H1 (cell line): ENCODE measurements at regions not wholly inside any gene's neighbourhood (a gene's known extent, or its start where the extent isn't known, plus 50 kb on each side); places are given as distances from the start of the nearest gene placed in this dataset.

Experiments used
- CTCF ChIA-PET: fragments of 300-600 bp; sonication (Branson Sonifier 250); formaldehyde crosslinking; loops from one replicate; lab custom pipeline; 2021; ENCODE audit not compliant: partially characterized antibody; lab: Charles Lee
- POLR2A ChIA-PET: fragments of 300-600 bp; sonication (Branson Sonifier 250); formaldehyde crosslinking; loops from one replicate; lab custom pipeline; 2021; ENCODE audit warnings: inconsistent platforms; ENCODE audit not compliant: partially characterized antibody; lab: Charles Lee
- DNase-seq, 2 experiments: peaks; one replicate each; pipeline versions ENCODE4 v3.0.0 to v3.0.0-alpha.2; 2010 to 2022; ENCODE audit warnings: low spot score in 2 of 2, low read depth in 1 of 2, mixed read lengths in 1 of 2
- FAIRE-seq: peaks from 2 replicates; lab custom pipeline; 2011; peaks lifted over from hg19 to GRCh38; lab: Jason Lieb, UNC
- H2AFZ ChIP-seq: 2 replicates; pipeline ENCODE4 v1.8.1; 2012; ENCODE audit warnings: low read length, inconsistent platforms
- H2AK5ac ChIP-seq: 2 replicates; pipeline ENCODE4 v1.6.1; 2013; ENCODE audit warnings: low read depth, low read length
- H2BK120ac ChIP-seq: replicated peaks from 2 replicates; pipeline ENCODE3; 2013; ENCODE audit warnings: low read depth, low read length, inconsistent platforms
- H2BK12ac ChIP-seq: 2 replicates; pipeline ENCODE4 v1.6.1; 2013; ENCODE audit warnings: low read depth, low read length
- H2BK15ac ChIP-seq: 2 replicates; pipeline ENCODE4 v1.6.1; 2013; ENCODE audit warnings: low read length
- H2BK20ac ChIP-seq: 2 replicates; pipeline ENCODE4 v1.6.1; 2013; ENCODE audit warnings: low read length
- H2BK5ac ChIP-seq: 2 replicates; pipeline ENCODE4 v1.6.1; 2013; ENCODE audit warnings: low read depth, low read length
- H3K14ac ChIP-seq: 2 replicates; pipeline ENCODE4 v1.6.1; 2013; ENCODE audit warnings: inconsistent platforms; ENCODE audit not compliant: insufficient read length
- H3K18ac ChIP-seq: 2 replicates; pipeline ENCODE4 v1.6.1; 2013; ENCODE audit warnings: low read length; ENCODE audit errors: extremely low read depth
- H3K23ac ChIP-seq: 2 replicates; pipeline ENCODE4 v1.6.1; 2013; ENCODE audit warnings: inconsistent platforms; ENCODE audit not compliant: insufficient read length
- H3K23me2 ChIP-seq: 2 replicates; pipeline ENCODE4 v1.6.1; 2013; ENCODE audit warnings: low read depth, low read length
- H3K27ac ChIP-seq: 2 replicates; pipeline ENCODE4 v1.6.1; 2011; ENCODE audit warnings: low read depth, low read length, inconsistent platforms
- H3K27me3 ChIP-seq, 4 experiments: replicated peaks in 1 of 4; 1 replicate in 1 of 4; 2 replicates in 3 of 4; pipeline versions ENCODE4 v1.6.1 to v1.8.1; 2011 to 2013; ENCODE audit warnings: low read length in 3 of 4, mild to moderate bottlenecking in 3 of 4, inconsistent platforms in 2 of 4, mixed read lengths in 2 of 4, moderate library complexity in 1 of 4; ENCODE audit not compliant: control insufficient read depth in 3 of 4, insufficient read depth in 3 of 4; ENCODE audit errors: extremely low read depth in 1 of 4
- H3K36me3 ChIP-seq, 4 experiments: 2 replicates each; pipeline versions ENCODE4 v1.6.1 to v1.8.1; 2011 to 2013; ENCODE audit warnings: mild to moderate bottlenecking in 4 of 4, low read length in 3 of 4, moderate library complexity in 2 of 4, control low read depth in 1 of 4, inconsistent platforms in 1 of 4; ENCODE audit not compliant: insufficient read depth in 4 of 4, control insufficient read depth in 2 of 4
- H3K4ac ChIP-seq: replicated peaks from 2 replicates; pipeline ENCODE3; 2013; ENCODE audit warnings: low read length, low read depth, mixed read lengths, inconsistent platforms; ENCODE audit not compliant: insufficient read length
- H3K4me1 ChIP-seq, 4 experiments: replicated peaks in 1 of 4; 1 replicate in 1 of 4; 2 replicates in 3 of 4; pipeline versions ENCODE4 v1.6.1 to v1.8.1; 2011 to 2013; ENCODE audit warnings: low read length in 3 of 4, inconsistent platforms in 2 of 4, mixed read lengths in 1 of 4; ENCODE audit not compliant: insufficient read depth in 4 of 4, control insufficient read depth in 3 of 4
- H3K4me2 ChIP-seq, 2 experiments: 2 replicates each; pipeline versions ENCODE4 v1.6.1 to v1.8.1; 2011 to 2013; ENCODE audit warnings: low read depth in 2 of 2, low read length in 2 of 2, control low read depth in 1 of 2, inconsistent platforms in 1 of 2, mild to moderate bottlenecking in 1 of 2; ENCODE audit not compliant: insufficient read depth in 1 of 2
- H3K4me3 ChIP-seq, 4 experiments: fragments of 200-600, 300-600 bp in 1 of 4; sonication (generic), shearing (Covaris generic), sonication (Bioruptor Twin) in 1 of 4; 2 replicates each; pipeline versions ENCODE4 v1.5.1 to v1.8.1; 2011 to 2016; ENCODE audit warnings: low read length in 4 of 4, low read depth in 3 of 4, control low read depth in 2 of 4, inconsistent platforms in 2 of 4, mild to moderate bottlenecking in 2 of 4, mixed read lengths in 1 of 4, moderate library complexity in 1 of 4; ENCODE audit not compliant: insufficient read depth in 2 of 4; ENCODE audit errors: extremely low read depth in 1 of 4
- H3K56ac ChIP-seq: replicated peaks from 2 replicates; pipeline ENCODE3; 2013; ENCODE audit warnings: low read depth, mild to moderate bottlenecking, mixed read lengths, low read length, inconsistent platforms; ENCODE audit not compliant: insufficient read length
- H3K79me1 ChIP-seq: 2 replicates; pipeline ENCODE4 v1.6.1; 2013; ENCODE audit warnings: low read depth, low read length, control low read depth
- H3K79me2 ChIP-seq, 2 experiments: 2 replicates each; pipeline versions ENCODE4 v1.6.1 to v1.8.1; 2012 to 2013; ENCODE audit warnings: low read length in 2 of 2, mild to moderate bottlenecking in 2 of 2, inconsistent platforms in 1 of 2; ENCODE audit not compliant: insufficient read depth in 2 of 2, control insufficient read depth in 1 of 2
- H3K9ac ChIP-seq, 4 experiments: replicated peaks in 1 of 4; 1 replicate in 1 of 4; 2 replicates in 3 of 4; pipeline versions ENCODE4 v1.6.1 to v1.8.1; 2011 to 2013; ENCODE audit warnings: low read depth in 3 of 4, low read length in 3 of 4, control low read depth in 2 of 4, mild to moderate bottlenecking in 2 of 4, moderate library complexity in 2 of 4, inconsistent platforms in 1 of 4; ENCODE audit errors: extremely low read depth in 1 of 4
- H3K9me3 ChIP-seq, 2 experiments: 2 replicates each; pipeline versions ENCODE4 v1.6.1 to v1.8.1; 2012 to 2013; ENCODE audit warnings: mild to moderate bottlenecking in 2 of 2, moderate library complexity in 2 of 2, control low read depth in 1 of 2, inconsistent platforms in 1 of 2, low read depth in 1 of 2, low read length in 1 of 2, mixed read lengths in 1 of 2; ENCODE audit not compliant: insufficient read depth in 2 of 2
- H4K20me1 ChIP-seq, 2 experiments: replicated peaks in 1 of 2; 2 replicates each; pipeline versions ENCODE3 to v1.8.1; 2011 to 2013; ENCODE audit warnings: inconsistent platforms in 2 of 2, low read length in 2 of 2, mild to moderate bottlenecking in 1 of 2; ENCODE audit not compliant: insufficient read depth in 2 of 2, control insufficient read depth in 1 of 2
- H4K5ac ChIP-seq: 2 replicates; pipeline ENCODE4 v1.6.1; 2013; ENCODE audit warnings: low read length, low read depth, mixed read lengths, inconsistent platforms; ENCODE audit not compliant: insufficient read length
- H4K8ac ChIP-seq: 2 replicates; pipeline ENCODE4 v1.8.0; 2013; ENCODE audit warnings: mild to moderate bottlenecking, moderate library complexity, low read length, inconsistent platforms; ENCODE audit not compliant: insufficient read depth; ENCODE audit errors: extremely low read depth
- H4K91ac ChIP-seq: replicated peaks from 2 replicates; pipeline ENCODE3; 2013; ENCODE audit warnings: low read length, mixed read lengths, inconsistent platforms; ENCODE audit not compliant: insufficient read length
- BCL11A ChIP-seq, 2 experiments: IDR thresholded peaks; one replicate each; pipeline ENCODE4 v1.6.1; 2011; ENCODE audit warnings: low read depth in 2 of 2, low read length in 2 of 2, mild to moderate bottlenecking in 2 of 2
- CREB1 ChIP-seq: IDR thresholded peaks from 2 replicates; pipeline ENCODE4 v1.6.1; 2012; ENCODE audit warnings: inconsistent platforms
- EP300 ChIP-seq, 2 experiments: IDR thresholded peaks; 1 replicate in 1 of 2; 2 replicates in 1 of 2; pipeline ENCODE4 v1.6.1; 2011 to 2012; ENCODE audit warnings: low read depth in 2 of 2, low read length in 2 of 2, mild to moderate bottlenecking in 2 of 2, borderline replicate concordance in 1 of 2, inconsistent platforms in 1 of 2, moderate library complexity in 1 of 2
- GABPA ChIP-seq: IDR thresholded peaks from 2 replicates; pipeline ENCODE4 v1.6.1; 2011; ENCODE audit warnings: mild to moderate bottlenecking, low read length, moderate library complexity, borderline replicate concordance; ENCODE audit not compliant: insufficient read depth
- KDM1A ChIP-seq: fragments of 200-600, 300-600 bp; sonication (generic); IDR thresholded peaks from 2 replicates; pipeline ENCODE4 v1.7.1; 2016; ENCODE audit warnings: mild to moderate bottlenecking, low read length, borderline replicate concordance
- POLR2AphosphoS5 ChIP-seq: IDR thresholded peaks from 2 replicates; pipeline ENCODE4 v1.6.1; 2011; ENCODE audit warnings: low read depth, low read length
- TAF7 ChIP-seq: optimal IDR thresholded peaks from 2 replicates; pipeline ENCODE3; 2011; ENCODE audit warnings: low read depth, mild to moderate bottlenecking, inconsistent platforms, low read length, moderate library complexity, borderline replicate concordance
- YY1 ChIP-seq: IDR thresholded peaks from 2 replicates; pipeline ENCODE4 v1.6.1; 2011; ENCODE audit warnings: low read depth, mild to moderate bottlenecking, low read length
- WGBS, 2 experiments: shearing (Covaris generic) in 1 of 2; methylation state at CpG; one replicate each; pipeline versions ENCODE4 v1.1.6 to v1.1.7; 2013 to 2015; ENCODE audit warnings: low lambda C conversion rate in 2 of 2, mixed read lengths in 2 of 2, inconsistent platforms in 1 of 2, low coverage in 1 of 2, missing lambda C conversion rate in 1 of 2; ENCODE audit not compliant: insufficient replicate concordance in 2 of 2, insufficient coverage in 1 of 2, insufficient read length in 1 of 2; ENCODE audit errors: extremely low coverage in 1 of 2, missing lambda C conversion rate in 1 of 2; 5-methylcytosine and 5-hydroxymethylcytosine counted together

DNA sequence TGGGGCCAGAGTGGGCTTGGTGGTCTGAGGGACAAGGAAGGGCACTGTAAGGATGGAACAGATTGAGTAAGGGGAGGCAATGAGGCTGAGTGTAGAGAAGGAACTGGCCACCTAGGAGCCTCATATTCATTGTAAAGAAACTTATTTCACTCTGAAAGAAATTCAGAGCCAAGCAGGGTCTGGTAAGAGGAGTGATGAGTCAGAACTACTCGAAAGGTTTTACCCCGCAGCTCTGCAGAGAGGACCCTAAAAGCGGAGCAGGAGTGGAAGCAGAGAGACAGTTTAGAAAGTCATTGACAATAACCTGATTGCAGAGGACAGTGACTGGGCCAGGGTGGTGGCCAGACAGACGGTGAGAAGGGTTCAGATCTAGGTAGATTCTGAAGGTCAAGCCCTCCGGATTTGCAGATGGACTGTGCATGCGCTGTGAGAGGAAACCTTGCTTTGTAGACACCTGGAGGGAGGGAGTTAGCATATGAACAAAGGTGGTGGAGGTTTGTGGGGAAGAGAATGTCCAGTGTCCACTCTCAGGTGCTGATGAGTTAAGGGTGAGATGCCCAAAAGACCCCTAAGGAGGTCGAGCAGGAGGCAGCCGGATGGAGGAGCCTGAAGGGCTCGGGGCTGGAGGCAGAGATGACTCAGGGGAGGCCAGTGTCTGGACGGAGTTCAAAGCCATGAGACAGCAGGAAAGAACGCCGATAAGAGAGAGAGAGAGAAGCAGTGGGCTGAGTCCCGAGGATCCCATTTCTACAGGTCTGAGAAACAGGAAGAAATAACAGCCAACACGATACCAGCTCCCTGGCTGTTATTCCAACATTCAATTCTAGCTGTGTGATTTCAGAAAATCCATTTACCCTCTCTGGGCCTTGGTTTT lies 546.0 kb downstream of the BRD1 start:
- DNase-seq, result no peak
- Histone ChIP-seq H3K79me1 (no peaks in the 10 kb centered on the region), H3K4me2 (no peak overlapping the region), H3K23ac (no peak overlapping the region), H3K36me3 (no peaks in the 10 kb centered on the region), H4K20me1 (no peaks in the 10 kb centered on the region), H3K18ac (no peak overlapping the region), H4K5ac (no peak overlapping the region), H3K23me2 (no peaks in the 10 kb centered on the region), H3K27me3 (no peaks in the 10 kb centered on the region), H2AK5ac (no peak overlapping the region), H3K27ac (no peak overlapping the region), H3K4me3 (no peak overlapping the region), H2AFZ (no peak overlapping the region), H3K4ac (no peak overlapping the region), H3K56ac (no peak overlapping the region), H2BK12ac (peak overlapping the region; percentile 50; the same call in 1 of the 2 replicates), H2BK15ac (no peak overlapping the region; the same call in 1 of the 2 replicates), H3K4me1 (no peaks in the 10 kb centered on the region; a peak in 1 of 7 replicates), H4K8ac (no peak overlapping the region; the same call in 1 of the 2 replicates), H4K91ac (no peak overlapping the region), H3K9me3 (no peaks in the 10 kb centered on the region), H3K14ac (no peak overlapping the region), H3K79me2 (no peaks in the 10 kb centered on the region), H2BK5ac (no peak overlapping the region), H3K9ac (no peak overlapping the region), H2BK120ac (no peak overlapping the region), H2BK20ac (no peak overlapping the region)
- TF ChIP-seq YY1 (no peak), GABPA (no peak), POLR2AphosphoS5 (no peak), CREB1 (no peak), TAF7 (no peak), EP300 (IDR thresholded peaks at IDR 0.05; ENCODE audit: borderline replicate concordance in 1 of 2, low read depth in 2 of 2, low read length in 2 of 2) (no peak), BCL11A (IDR thresholded peaks at IDR 0.05; ENCODE audit: low read depth in 2 of 2, low read length in 2 of 2) (no peak), KDM1A (0 out of 2 replicates have a peak, but pooled peaks have one; percentile 19)
- WGBS, 2 experiments, result 89% methylated on average over 14 of the region's 14 CpGs; no CpG with 5 or more reads in 1 of the 2 experiments
- FAIRE-seq, result no peak
- POLR2A ChIA-PET, result no interaction called here
- CTCF ChIA-PET, result interaction anchor here (1.2 to 1.7 kb wide), 2 partner anchors 23 to 338 kb away, joined by 5 read pairs; no protein-coding TSS in a partner anchor
